ENCODE measurements at regions not wholly inside any gene's neighbourhood (a gene's known extent, or its start where the extent isn't known, plus 50 kb on each side); places are given as distances from the start of the nearest gene placed in this dataset.
A peak's percentile ranks its signal among the peaks of the same experiment; 100 is the strongest.

DNA sequence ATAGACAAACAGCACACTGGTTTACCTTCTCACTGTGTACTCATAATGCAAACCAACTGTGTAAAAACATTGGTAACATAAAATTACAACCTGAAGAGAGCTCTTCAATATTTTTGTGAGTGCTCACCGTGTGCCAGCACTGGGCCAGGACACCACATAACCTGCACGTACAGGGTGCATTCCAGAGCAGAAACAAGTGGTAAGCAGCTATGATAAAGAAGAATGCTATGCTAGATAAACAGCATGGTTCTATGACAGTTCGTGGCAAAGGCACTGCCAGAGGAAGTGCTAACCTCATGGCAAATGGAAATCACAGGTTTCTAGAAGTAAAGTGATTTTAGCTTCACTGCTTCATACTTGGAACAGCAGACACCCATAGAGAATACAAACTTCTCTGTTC is 343.5 kb downstream of the MTX2 start:
- no peak for DNase-seq

- DNase-seq: peak; percentile 91
These were observed 344.2 kb downstream of the MTX2 start for GRCh38 chr2:176613323-176613987.

DNA sequence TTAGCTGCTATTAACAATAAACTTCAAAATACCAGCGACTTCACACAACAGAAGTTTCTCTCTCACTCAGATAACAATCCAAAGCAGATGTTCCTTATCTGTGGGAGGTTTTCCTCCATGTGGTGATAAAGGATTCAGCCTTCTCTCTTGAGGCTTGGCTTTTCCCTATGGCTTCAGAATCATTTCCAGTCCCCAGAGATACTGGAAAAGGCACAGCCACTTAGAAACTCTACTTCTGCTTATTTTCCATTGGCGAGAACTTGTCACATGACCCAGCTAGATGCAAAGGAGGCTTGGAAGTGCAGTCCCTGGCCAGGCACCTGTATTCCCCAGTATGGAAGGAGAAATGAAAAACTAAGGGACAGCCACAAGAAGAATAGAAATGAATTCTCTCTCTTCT is 344.8 kb downstream of the MTX2 start:
- DNase-seq: no peak

GRCh38 chr2:176614930-176615329 is 345.7 kb downstream of the MTX2 start:
- DNase-seq: no peak

DNA sequence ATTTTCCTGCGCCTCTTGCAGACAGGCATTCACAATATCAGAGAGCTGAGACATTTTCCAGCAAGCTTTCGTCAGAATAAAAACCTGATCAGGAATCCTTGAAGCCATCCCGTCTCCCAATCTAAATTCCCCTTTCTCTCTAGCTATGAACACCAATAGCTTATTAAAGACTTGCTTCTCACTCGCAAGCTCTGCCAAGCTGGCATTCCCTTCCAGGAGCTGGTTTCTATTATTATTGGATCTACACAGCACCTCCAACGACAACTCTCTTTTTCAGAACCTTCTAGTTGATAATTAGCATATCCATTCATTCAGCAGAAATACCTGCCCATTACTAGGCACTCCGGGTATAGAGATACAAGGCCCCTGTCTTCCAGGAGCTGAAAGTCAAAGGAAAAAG is 350.3 kb downstream of the MTX2 start:
- DNase-seq: no peak

- DNase-seq: no peak
These were observed 352.1 kb downstream of the MTX2 start for GRCh38 chr2:176621350-176621749.

- DNase-seq: no peak
These were observed 353.6 kb downstream of the MTX2 start for GRCh38 chr2:176622792-176623191.

GRCh38 chr2:176626796-176627195 is 357.6 kb downstream of the MTX2 start:
- no peak for DNase-seq

DNA sequence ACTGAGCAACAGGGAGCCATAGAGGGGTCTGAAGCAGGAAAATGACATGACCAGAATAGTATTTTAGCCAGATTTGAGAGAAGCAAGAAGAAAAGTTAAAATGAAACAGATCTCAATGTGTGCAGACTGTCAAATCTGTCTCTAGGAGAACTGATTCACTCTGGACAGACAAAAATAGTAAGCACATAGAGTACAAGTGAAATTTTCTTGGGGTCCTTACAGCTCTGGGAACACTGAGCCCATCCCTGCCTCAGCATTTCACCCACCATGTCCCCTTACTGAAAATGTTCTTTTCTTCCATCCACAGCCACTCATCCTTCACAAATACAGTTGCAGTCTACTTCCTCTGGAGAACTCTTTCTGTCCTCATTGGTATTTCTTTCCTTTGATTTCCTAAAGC is 359.2 kb downstream of the MTX2 start:
- no peak for DNase-seq

GRCh38 chr2:176633754-176634153 is 364.5 kb downstream of the MTX2 start:
- DNase-seq: no peak

GRCh38 chr2:176636401-176636800 is 367.2 kb downstream of the MTX2 start:
- no peak for DNase-seq

- no peak for DNase-seq
These were observed 367.9 kb downstream of the MTX2 start for GRCh38 chr2:176637142-176637485.

- peak; percentile 25 for DNase-seq
These were observed 368.4 kb downstream of the MTX2 start for GRCh38 chr2:176637486-176638166.

GRCh38 chr2:176638167-176639015 is 369.1 kb downstream of the MTX2 start:
- DNase-seq: peak; percentile 86

- no peak for DNase-seq
These were observed 369.7 kb downstream of the MTX2 start for GRCh38 chr2:176639016-176639343.

GRCh38 chr2:176639671-176640070 is 370.4 kb downstream of the MTX2 start:
- no peak for DNase-seq

DNA sequence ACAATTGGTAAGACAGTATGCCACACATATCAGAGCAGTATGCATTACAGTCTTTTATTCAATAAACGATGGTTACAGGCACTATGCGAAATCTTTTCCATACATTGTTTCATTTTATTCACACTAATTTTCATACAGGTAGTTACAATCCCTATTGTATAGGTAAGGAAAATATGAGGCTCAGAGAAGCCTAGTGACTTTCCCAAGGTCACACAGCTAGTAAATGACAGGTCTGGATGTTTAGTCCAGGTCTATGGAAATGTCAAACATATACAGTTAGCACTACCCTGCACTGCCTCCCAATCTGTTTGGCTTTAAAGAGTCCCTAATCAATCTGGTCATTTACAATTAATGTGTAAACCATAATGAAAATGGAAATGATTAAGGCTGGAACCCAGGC is 372.2 kb downstream of the MTX2 start:
- no peak for DNase-seq

GRCh38 chr2:176642074-176642473 is 372.8 kb downstream of the MTX2 start:
- DNase-seq: no peak

DNA sequence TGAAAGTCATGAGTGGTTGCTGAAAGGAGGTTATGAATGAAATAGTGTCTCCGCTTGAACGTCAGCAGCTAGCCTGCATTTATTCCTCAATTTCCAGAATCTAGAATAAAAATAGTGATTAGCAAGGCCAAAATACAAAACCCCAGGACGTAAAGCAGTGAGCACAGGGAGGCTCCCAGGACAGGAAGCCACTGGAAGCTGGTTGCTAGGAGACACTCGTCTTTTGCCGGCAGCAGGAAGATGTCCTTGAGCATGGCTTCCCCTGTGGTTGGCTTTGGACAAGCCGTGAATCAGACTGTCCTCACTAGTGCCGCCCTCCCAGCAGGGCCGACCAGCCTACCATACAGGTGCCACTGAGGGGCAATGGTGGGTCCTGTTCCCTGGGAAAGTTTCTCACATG is 374.4 kb downstream of the MTX2 start:
- no peak for DNase-seq

GRCh38 chr2:176645494-176645893 is 376.3 kb downstream of the MTX2 start:
- DNase-seq: no peak

- no peak for DNase-seq
These were observed 376.9 kb downstream of the MTX2 start for GRCh38 chr2:176646033-176646615.

DNA sequence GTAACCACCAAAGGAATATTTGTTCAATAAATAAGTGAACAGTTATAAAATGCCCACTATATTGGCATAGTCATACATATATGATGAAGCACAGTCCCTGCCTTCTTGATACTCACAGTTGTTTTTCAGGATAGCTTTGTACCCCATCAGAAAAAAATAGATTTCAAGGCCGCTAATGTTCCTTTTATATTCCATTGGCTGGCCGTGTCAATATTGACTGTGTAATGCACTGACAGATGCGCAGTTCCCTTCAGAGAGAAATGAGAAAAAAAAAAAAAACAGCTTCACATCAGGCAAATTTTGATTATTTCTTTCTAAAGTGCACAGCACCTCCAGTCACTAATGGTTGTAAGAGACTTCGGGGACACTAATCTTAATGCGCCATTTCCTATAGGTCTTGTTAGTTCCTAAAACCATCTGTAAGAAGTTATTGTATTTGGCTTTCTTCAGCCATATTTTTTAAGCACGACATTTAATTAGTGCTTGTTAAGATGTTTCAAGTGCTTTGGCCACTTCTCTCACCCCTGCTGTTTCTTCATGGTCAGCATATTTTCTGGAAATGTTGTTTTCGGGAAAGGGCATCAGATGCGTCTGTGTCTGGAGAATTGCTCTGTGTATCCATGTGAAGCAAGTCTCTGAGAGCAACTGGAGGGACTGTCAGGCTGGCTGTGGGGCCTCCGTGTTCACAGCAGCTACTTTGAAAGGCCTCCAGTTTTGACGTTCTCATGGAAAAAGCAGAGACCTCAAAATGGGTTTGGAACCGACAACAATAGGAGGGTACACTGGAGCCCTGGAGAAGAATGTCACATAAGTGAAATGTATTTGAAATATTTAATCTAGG is 378.3 kb downstream of the MTX2 start:
- DNase-seq: no peak

All from skin of body (tissue), 1 donor.